ENCODE measurements at regions not wholly inside any gene's neighbourhood (a gene's known extent, or its start where the extent isn't known, plus 50 kb on each side); places are given as distances from the start of the nearest gene placed in this dataset.

DNA sequence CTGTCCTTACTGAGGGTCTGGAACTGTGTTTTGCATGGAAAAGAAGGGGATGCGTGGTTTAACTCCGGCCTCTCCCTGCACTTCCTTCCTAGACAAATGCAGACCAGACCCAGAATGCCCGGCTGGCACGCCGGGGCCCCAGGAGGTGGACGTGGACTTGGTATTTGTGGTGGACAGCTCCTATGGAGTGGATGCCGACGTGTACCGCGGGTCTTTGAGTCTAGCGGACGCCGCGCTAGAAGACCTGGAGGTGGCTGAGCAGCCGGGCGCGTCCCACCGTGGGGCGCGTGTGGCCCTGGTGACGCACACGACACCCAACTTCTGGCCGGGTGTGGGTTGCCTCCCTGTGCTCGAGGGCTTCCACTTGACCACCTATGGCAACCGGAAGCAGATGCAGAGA, 81.8 kb upstream of the COL6A5 start:
- no peaks in the 10 kb centered on the region; a peak in 1 of 4 replicates for H3K4me1 ChIP-seq (ENCODE audit: control insufficient read depth in 1 of 2, insufficient read depth in 2 of 2, low read depth in 1 of 2, low read length in 1 of 2)
- H3K79me2 ChIP-seq (ENCODE audit: insufficient read depth): no peaks in the 10 kb centered on the region
- no peak overlapping the region for H3K27ac ChIP-seq (ENCODE audit: low read depth in 2 of 2, low read length in 1 of 2)
- no peaks in the 10 kb centered on the region for H3F3A ChIP-seq (replicated peaks; ENCODE audit: insufficient read depth)
- H3K9me2 ChIP-seq: no peaks in the 10 kb centered on the region
- H3K27me3 ChIP-seq (ENCODE audit: insufficient read depth): no peaks in the 10 kb centered on the region
- H3K4me3 ChIP-seq (ENCODE audit: low read depth in 2 of 2, low read length in 1 of 2): no peak overlapping the region
- H3K9me3 ChIP-seq: no peaks in the 10 kb centered on the region
- WGBS (ENCODE audit: low lambda C conversion rate): 75% methylated on average over 22 of the region's 25 CpGs
- no peak overlapping the region for H3K9ac ChIP-seq
- no peaks in the 10 kb centered on the region for H3K36me3 ChIP-seq (replicated peaks in 1 of 2; ENCODE audit: control insufficient read depth in 1 of 2, insufficient read depth in 2 of 2, low read length in 1 of 2)
- TF ChIP-seq NRF1 (IDR thresholded peaks at IDR 0.05; ENCODE audit: low read depth, low read length): no peak
- no peak for TF ChIP-seq SIN3A (IDR thresholded peaks at IDR 0.05; ENCODE audit: borderline replicate concordance, low read depth, low read length)
- TF ChIP-seq USF1 (IDR thresholded peaks at IDR 0.05; ENCODE audit: borderline replicate concordance, low read depth): no peak
- TF ChIP-seq, protein P1, sequence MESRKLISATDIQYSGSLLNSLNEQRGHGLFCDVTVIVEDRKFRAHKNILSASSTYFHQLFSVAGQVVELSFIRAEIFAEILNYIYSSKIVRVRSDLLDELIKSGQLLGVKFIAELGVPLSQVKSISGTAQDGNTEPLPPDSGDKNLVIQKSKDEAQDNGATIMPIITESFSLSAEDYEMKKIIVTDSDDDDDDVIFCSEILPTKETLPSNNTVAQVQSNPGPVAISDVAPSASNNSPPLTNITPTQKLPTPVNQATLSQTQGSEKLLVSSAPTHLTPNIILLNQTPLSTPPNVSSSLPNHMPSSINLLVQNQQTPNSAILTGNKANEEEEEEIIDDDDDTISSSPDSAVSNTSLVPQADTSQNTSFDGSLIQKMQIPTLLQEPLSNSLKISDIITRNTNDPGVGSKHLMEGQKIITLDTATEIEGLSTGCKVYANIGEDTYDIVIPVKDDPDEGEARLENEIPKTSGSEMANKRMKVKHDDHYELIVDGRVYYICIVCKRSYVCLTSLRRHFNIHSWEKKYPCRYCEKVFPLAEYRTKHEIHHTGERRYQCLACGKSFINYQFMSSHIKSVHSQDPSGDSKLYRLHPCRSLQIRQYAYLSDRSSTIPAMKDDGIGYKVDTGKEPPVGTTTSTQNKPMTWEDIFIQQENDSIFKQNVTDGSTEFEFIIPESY (IDR thresholded peaks at IDR 0.05; ENCODE audit: borderline replicate concordance, low read depth): no peak
- TF ChIP-seq EP300 (IDR thresholded peaks at IDR 0.05; ENCODE audit: borderline replicate concordance in 1 of 2, low read depth in 1 of 2, low read length in 1 of 2): no peak
- no peak for TF ChIP-seq TCF12 (IDR thresholded peaks at IDR 0.05)
- TF ChIP-seq, protein P2, sequence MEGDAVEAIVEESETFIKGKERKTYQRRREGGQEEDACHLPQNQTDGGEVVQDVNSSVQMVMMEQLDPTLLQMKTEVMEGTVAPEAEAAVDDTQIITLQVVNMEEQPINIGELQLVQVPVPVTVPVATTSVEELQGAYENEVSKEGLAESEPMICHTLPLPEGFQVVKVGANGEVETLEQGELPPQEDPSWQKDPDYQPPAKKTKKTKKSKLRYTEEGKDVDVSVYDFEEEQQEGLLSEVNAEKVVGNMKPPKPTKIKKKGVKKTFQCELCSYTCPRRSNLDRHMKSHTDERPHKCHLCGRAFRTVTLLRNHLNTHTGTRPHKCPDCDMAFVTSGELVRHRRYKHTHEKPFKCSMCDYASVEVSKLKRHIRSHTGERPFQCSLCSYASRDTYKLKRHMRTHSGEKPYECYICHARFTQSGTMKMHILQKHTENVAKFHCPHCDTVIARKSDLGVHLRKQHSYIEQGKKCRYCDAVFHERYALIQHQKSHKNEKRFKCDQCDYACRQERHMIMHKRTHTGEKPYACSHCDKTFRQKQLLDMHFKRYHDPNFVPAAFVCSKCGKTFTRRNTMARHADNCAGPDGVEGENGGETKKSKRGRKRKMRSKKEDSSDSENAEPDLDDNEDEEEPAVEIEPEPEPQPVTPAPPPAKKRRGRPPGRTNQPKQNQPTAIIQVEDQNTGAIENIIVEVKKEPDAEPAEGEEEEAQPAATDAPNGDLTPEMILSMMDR (IDR thresholded peaks at IDR 0.05): no peak
- TF ChIP-seq, protein P3, sequence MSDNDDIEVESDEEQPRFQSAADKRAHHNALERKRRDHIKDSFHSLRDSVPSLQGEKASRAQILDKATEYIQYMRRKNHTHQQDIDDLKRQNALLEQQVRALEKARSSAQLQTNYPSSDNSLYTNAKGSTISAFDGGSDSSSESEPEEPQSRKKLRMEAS (IDR thresholded peaks at IDR 0.05; ENCODE audit: low read depth): no peak
- no peak for TF ChIP-seq MXI1 (IDR thresholded peaks at IDR 0.05; ENCODE audit: low read depth, low read length)
- no peak for TF ChIP-seq FOXM1 (IDR thresholded peaks at IDR 0.05; ENCODE audit: low read depth)
- no peak for TF ChIP-seq TEAD4 (IDR thresholded peaks at IDR 0.05; ENCODE audit: borderline replicate concordance, insufficient read depth)
- no peak overlapping the region for H3K4me2 ChIP-seq
- H2AFZ ChIP-seq (ENCODE audit: low read depth): no peak overlapping the region
- ChIA-PET POLR2A (no interaction called here), CTCF (interaction anchor here (1.0 to 2.4 kb wide), 2 partner anchors 12 to 14 kb away, joined by 3 to 8 read pairs; no protein-coding TSS in a partner anchor)
- no peak for DNase-seq
- H4K20me1 ChIP-seq (ENCODE audit: insufficient read depth): no peaks in the 10 kb centered on the region

GRCh38 chr3:130266817-130267216, 78.7 kb upstream of the COL6A5 start:
- TF ChIP-seq SMC3 (IDR thresholded peaks at IDR 0.05; ENCODE audit: low read depth, low read length) (no peak), RFX5 (IDR thresholded peaks at IDR 0.05; ENCODE audit: low read length) (no peak), JUND (IDR thresholded peaks at IDR 0.05) (no peak), CHD2 (IDR thresholded peaks at IDR 0.05; ENCODE audit: low read length, partially characterized antibody) (no peak)
- H3K9me3 ChIP-seq: no peaks in the 10 kb centered on the region
- no peak overlapping the region for H3K4me3 ChIP-seq (ENCODE audit: low read depth in 2 of 2, low read length in 1 of 2)
- CTCF ChIA-PET: interaction anchor here (1.2 to 3.0 kb wide), 2 partner anchors 9 to 272 kb away, joined by 4 to 11 read pairs; no protein-coding TSS in a partner anchor
- DNase-seq: no peak
- no peaks in the 10 kb centered on the region for H3K79me2 ChIP-seq (ENCODE audit: insufficient read depth)
- no peaks in the 10 kb centered on the region for H3K27me3 ChIP-seq (ENCODE audit: insufficient read depth)
- no peaks in the 10 kb centered on the region for H3K4me1 ChIP-seq (ENCODE audit: control insufficient read depth in 1 of 2, insufficient read depth in 2 of 2, low read depth in 1 of 2, low read length in 1 of 2)
- H3K4me2 ChIP-seq: no peak overlapping the region
- POLR2A ChIA-PET: no interaction called here
- H3K9ac ChIP-seq: no peak overlapping the region
- H3K36me3 ChIP-seq (replicated peaks in 1 of 2; ENCODE audit: control insufficient read depth in 1 of 2, insufficient read depth in 2 of 2, low read length in 1 of 2): no peaks in the 10 kb centered on the region
- H3F3A ChIP-seq (replicated peaks; ENCODE audit: insufficient read depth): no peaks in the 10 kb centered on the region
- H3K9me2 ChIP-seq: no peaks in the 10 kb centered on the region
- H2AFZ ChIP-seq (ENCODE audit: low read depth): no peak overlapping the region
- H4K20me1 ChIP-seq (ENCODE audit: insufficient read depth): no peaks in the 10 kb centered on the region
- no peak overlapping the region for H3K27ac ChIP-seq (ENCODE audit: low read depth in 2 of 2, low read length in 1 of 2)

Measured in SK-N-SH (cell line).